DND-41 (cell line): ENCODE measurements at regions not wholly inside any gene's neighbourhood (a gene's known extent, or its start where the extent isn't known, plus 50 kb on each side); places are given as distances from the start of the nearest gene placed in this dataset.

Experiments used
- CTCF ChIP-seq: IDR thresholded peaks from 2 replicates; pipeline ENCODE4 v1.5.1; 2012; ENCODE audit warnings: borderline replicate concordance, low read length, moderate library complexity, mild to moderate bottlenecking; ENCODE audit not compliant: poor library complexity, severe bottlenecking; ENCODE audit errors: extremely low read depth
- EZH2 ChIP-seq: IDR thresholded peaks from 3 replicates; pipeline ENCODE4 v1.6.1; 2012; ENCODE audit warnings: borderline replicate concordance, low read depth, mild to moderate bottlenecking, moderate library complexity, low read length, inconsistent platforms; ENCODE audit not compliant: severe bottlenecking

- TF ChIP-seq CTCF (no peak), EZH2 (no peak)
Measured at GRCh38 chr9:715300-715699, 126.2 kb upstream of the DMRT1 start.
